GM13977 (cell line): ENCODE measurements at regions not wholly inside any gene's neighbourhood (a gene's known extent, or its start where the extent isn't known, plus 50 kb on each side); places are given as distances from the start of the nearest gene placed in this dataset.

Experiments used
- DNase-seq: peaks from one replicate; pipeline ENCODE4 v3.0.0; 2012; ENCODE audit warnings: low spot score
- in situ Hi-C: fragments of 300-500 bp; cut with MboI; formaldehyde crosslinking; loops from one replicate; pipeline ENCODE4 v1.12.0; 2022; ENCODE audit warnings: low sequenced_read_pairs, low pct_unique_long_range_greater_than_20kb, mixed read lengths, inconsistent platforms; ENCODE audit not compliant: unreplicated experiment
- TF ChIP-seq, protein P1 (sequence below): IDR thresholded peaks from 2 replicates; pipeline ENCODE4 v1.5.1; 2012; ENCODE audit warnings: mild to moderate bottlenecking, control low read depth; ENCODE audit not compliant: insufficient read depth; ENCODE audit errors: extremely low read depth, missing control alignments

DNA sequence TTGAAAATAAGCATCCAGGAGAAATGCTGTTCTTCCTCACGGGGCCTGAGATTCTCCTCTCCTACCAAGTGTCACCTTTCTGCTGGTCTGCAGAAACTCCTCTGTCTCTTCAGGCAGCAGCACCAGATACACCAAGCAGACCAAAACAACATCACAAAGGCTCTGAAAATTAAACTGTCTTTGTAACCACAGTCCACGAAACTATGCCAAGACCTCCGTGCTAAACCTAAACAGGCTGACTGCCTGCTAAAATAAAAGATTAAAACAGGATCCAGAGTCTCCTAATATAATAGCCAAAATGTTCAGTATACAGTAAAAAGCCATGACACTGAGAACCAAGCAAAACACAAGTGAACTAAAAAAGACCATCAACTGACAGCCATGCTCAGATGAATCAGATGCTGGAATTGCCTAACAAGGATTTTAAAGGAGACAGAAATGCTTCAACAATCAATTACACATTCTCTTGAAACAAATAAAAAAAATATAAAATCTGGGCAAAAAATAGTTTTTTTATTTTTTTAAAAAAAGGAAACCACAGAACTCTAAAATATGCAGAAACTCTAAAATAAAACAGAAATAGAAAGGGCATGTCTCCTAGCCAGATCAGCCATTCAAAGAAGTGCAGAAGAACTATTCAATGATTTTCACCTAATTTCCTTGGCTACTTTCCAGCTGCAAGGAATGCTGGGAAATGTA is 50.3 kb upstream of the TOX3 start:
- in situ Hi-C loops, result no loop called here
- DNase-seq, result no peak
- TF ChIP-seq, protein P1, sequence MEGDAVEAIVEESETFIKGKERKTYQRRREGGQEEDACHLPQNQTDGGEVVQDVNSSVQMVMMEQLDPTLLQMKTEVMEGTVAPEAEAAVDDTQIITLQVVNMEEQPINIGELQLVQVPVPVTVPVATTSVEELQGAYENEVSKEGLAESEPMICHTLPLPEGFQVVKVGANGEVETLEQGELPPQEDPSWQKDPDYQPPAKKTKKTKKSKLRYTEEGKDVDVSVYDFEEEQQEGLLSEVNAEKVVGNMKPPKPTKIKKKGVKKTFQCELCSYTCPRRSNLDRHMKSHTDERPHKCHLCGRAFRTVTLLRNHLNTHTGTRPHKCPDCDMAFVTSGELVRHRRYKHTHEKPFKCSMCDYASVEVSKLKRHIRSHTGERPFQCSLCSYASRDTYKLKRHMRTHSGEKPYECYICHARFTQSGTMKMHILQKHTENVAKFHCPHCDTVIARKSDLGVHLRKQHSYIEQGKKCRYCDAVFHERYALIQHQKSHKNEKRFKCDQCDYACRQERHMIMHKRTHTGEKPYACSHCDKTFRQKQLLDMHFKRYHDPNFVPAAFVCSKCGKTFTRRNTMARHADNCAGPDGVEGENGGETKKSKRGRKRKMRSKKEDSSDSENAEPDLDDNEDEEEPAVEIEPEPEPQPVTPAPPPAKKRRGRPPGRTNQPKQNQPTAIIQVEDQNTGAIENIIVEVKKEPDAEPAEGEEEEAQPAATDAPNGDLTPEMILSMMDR, result no peak
